CD14-positive monocyte (primary cell): ENCODE measurements at regions not wholly inside any gene's neighbourhood (a gene's known extent, or its start where the extent isn't known, plus 50 kb on each side); places are given as distances from the start of the nearest gene placed in this dataset.

Experiments used
- DNase-seq, 3 donors: peaks; one replicate each; pipeline ENCODE4 v3.0.0-alpha.2; 2011 to 2022
- H2AFZ ChIP-seq: 2 replicates; pipeline ENCODE4 v1.6.0; 2012; ENCODE audit warnings: mild to moderate bottlenecking, low read depth, low read length, inconsistent platforms; ENCODE audit not compliant: insufficient read depth, poor library complexity, severe bottlenecking
- H3K27ac ChIP-seq, 2 donors: 1 replicate in 1 of 2; 2 replicates in 1 of 2; pipeline ENCODE4 v1.5.1; 2012 to 2013; ENCODE audit warnings: low read length in 2 of 2, control low read depth in 1 of 2, inconsistent platforms in 1 of 2, low read depth in 1 of 2, mild to moderate bottlenecking in 1 of 2
- H3K27me3 ChIP-seq, 2 donors: one replicate each; pipeline versions ENCODE4 v1.6.0 to v1.6.1; 2011 to 2013; ENCODE audit warnings: low read length in 2 of 2; ENCODE audit not compliant: control insufficient read depth in 2 of 2, insufficient read depth in 2 of 2
- H3K36me3 ChIP-seq, 2 donors: replicated peaks in 1 of 2; 1 replicate in 1 of 2; 2 replicates in 1 of 2; pipeline versions ENCODE4 v1.5.1 to v1.6.1; 2012 to 2013; ENCODE audit warnings: low read length in 2 of 2, control low read depth in 1 of 2, inconsistent platforms in 1 of 2, mild to moderate bottlenecking in 1 of 2; ENCODE audit not compliant: insufficient read depth in 2 of 2, control insufficient read depth in 1 of 2
- H3K4me1 ChIP-seq, 2 donors: 1 replicate in 1 of 2; 2 replicates in 1 of 2; pipeline versions ENCODE4 v1.5.1 to v1.6.1; 2012 to 2013; ENCODE audit warnings: low read length in 2 of 2, control low read depth in 1 of 2, inconsistent platforms in 1 of 2, mild to moderate bottlenecking in 1 of 2, moderate library complexity in 1 of 2; ENCODE audit not compliant: insufficient read depth in 2 of 2, control insufficient read depth in 1 of 2
- H3K4me2 ChIP-seq: replicated peaks from 2 replicates; pipeline ENCODE3; 2012; ENCODE audit warnings: low read length, moderate library complexity, mild to moderate bottlenecking; ENCODE audit not compliant: poor library complexity, severe bottlenecking; ENCODE audit errors: extremely low read depth
- H3K4me3 ChIP-seq, 3 experiments: fragments of 200-600 bp in 1 of 3; sonication (generic) in 1 of 3; replicated peaks in 1 of 3; 1 replicate in 2 of 3; 2 replicates in 1 of 3; pipeline ENCODE4 v1.5.1; 2011 to 2013; ENCODE audit warnings: low read length in 3 of 3, mild to moderate bottlenecking in 3 of 3, control low read depth in 2 of 3, low read depth in 2 of 3, inconsistent platforms in 1 of 3, moderate library complexity in 1 of 3
- H3K79me2 ChIP-seq: 2 replicates; pipeline ENCODE4 v1.6.0; 2012; ENCODE audit warnings: mild to moderate bottlenecking, control low read depth, inconsistent platforms, low read length, moderate library complexity; ENCODE audit not compliant: insufficient read depth
- H3K9ac ChIP-seq: 2 replicates; pipeline ENCODE4 v1.6.0; 2017; ENCODE audit warnings: low read length, mild to moderate bottlenecking; ENCODE audit not compliant: insufficient read depth, poor library complexity, severe bottlenecking
- H3K9me3 ChIP-seq, 2 donors: replicated peaks in 1 of 2; 1 replicate in 1 of 2; 2 replicates in 1 of 2; pipeline versions ENCODE4 v1.5.1 to v1.6.1; 2012 to 2013; ENCODE audit warnings: low read length in 2 of 2, control low read depth in 1 of 2; ENCODE audit not compliant: control insufficient read depth in 1 of 2, insufficient read depth in 1 of 2
- H4K20me1 ChIP-seq: 2 replicates; pipeline ENCODE4 v1.6.0; 2012; ENCODE audit warnings: mild to moderate bottlenecking, low read length, control low read depth, moderate library complexity; ENCODE audit not compliant: insufficient read depth
- H3K27ac Mint-ChIP-seq, 7 donors: one replicate each; pipeline ENCODE4 v1.8.0; 2020; ENCODE audit warnings: mild to moderate bottlenecking in 7 of 7, mixed read lengths in 7 of 7, moderate library complexity in 6 of 7, inconsistent platforms in 2 of 7
- H3K27me3 Mint-ChIP-seq, 3 donors: one replicate each; pipeline ENCODE4 v1.8.0; 2021 to 2022; ENCODE audit warnings: low read depth in 3 of 3, mild to moderate bottlenecking in 3 of 3, mixed read lengths in 3 of 3, moderate library complexity in 3 of 3, inconsistent platforms in 1 of 3
- H3K36me3 Mint-ChIP-seq, 2 donors: one replicate each; pipeline ENCODE4 v1.8.0; 2020; ENCODE audit warnings: mixed read lengths in 2 of 2, inconsistent platforms in 1 of 2, mild to moderate bottlenecking in 1 of 2
- H3K4me1 Mint-ChIP-seq: one replicate; pipeline ENCODE4 v1.8.0; 2020; ENCODE audit warnings: mild to moderate bottlenecking, mixed read lengths
- H3K4me3 Mint-ChIP-seq, 2 donors: one replicate each; pipeline ENCODE4 v1.8.0; 2020; ENCODE audit warnings: mild to moderate bottlenecking in 2 of 2, mixed read lengths in 2 of 2, moderate library complexity in 1 of 2
- H3K9me3 Mint-ChIP-seq, 7 donors: one replicate each; pipeline ENCODE4 v1.8.0; 2020 to 2022; ENCODE audit warnings: mixed read lengths in 7 of 7, mild to moderate bottlenecking in 6 of 7, moderate library complexity in 6 of 7, inconsistent platforms in 2 of 7
- WGBS: methylation state at CpG from one replicate; pipeline ENCODE4 v1.1.5; 2013; ENCODE audit warnings: missing lambda C conversion rate; ENCODE audit not compliant: insufficient coverage; 5-methylcytosine and 5-hydroxymethylcytosine counted together
- intact Hi-C, 2 donors: fragments of 100-400 bp; cut with micrococcal nuclease; formaldehyde crosslinking; loops; one replicate each; pipeline versions ENCODE4 v1.15.0 to v1.15.1; 2023
- TF ChIP-seq, protein P1 (sequence below): fragments of 200-600 bp; IDR thresholded peaks from one replicate; pipeline ENCODE4 v1.8.0; 2022; ENCODE audit warnings: antibody characterized with exemption, mild to moderate bottlenecking

DNA sequence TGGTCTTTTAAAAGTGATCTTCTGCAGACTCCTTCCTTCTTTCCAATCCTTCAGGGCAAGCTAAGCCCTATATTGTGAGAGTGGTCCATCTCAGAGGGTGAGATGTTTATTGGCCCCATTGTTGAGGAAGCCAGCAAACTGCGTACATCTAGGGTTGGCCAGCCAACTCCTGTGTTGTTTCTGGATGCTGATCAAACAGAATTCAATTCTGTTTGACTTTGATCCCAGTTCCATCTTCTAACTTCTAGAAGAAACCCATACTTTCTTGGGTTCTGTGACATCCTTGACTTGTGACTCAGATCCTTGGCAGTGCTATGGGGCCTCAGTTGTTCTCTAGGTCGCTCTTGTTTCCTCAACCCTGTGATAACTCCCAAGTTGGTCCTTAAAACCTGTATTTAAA, 116.2 kb downstream of the LSMEM1 start:
- no peaks in the 10 kb centered on the region for H3K36me3 ChIP-seq
- no peak overlapping the region for H3K4me3 Mint-ChIP-seq
- intact Hi-C loops, result no loop called here
- 100% methylated on average over 1 of the region's 2 CpGs for WGBS
- H3K79me2 ChIP-seq, result no peaks in the 10 kb centered on the region
- H2AFZ ChIP-seq, result no peak overlapping the region
- H3K27ac ChIP-seq, result no peak overlapping the region
- H3K36me3 Mint-ChIP-seq, result no peaks in the 10 kb centered on the region
- H3K4me1 Mint-ChIP-seq, result no peaks in the 10 kb centered on the region
- no peak overlapping the region for H3K4me3 ChIP-seq
- peaks cover 0 to 2% (median 0%) of the 10 kb centered on the region in 3 donors for H3K27me3 Mint-ChIP-seq
- H3K4me1 ChIP-seq, result no peaks in the 10 kb centered on the region
- H3K9ac ChIP-seq, result no peak overlapping the region
- no peaks in the 10 kb centered on the region for H3K27me3 ChIP-seq
- no peaks in the 10 kb centered on the region for H3K9me3 ChIP-seq
- TF ChIP-seq, protein P1, sequence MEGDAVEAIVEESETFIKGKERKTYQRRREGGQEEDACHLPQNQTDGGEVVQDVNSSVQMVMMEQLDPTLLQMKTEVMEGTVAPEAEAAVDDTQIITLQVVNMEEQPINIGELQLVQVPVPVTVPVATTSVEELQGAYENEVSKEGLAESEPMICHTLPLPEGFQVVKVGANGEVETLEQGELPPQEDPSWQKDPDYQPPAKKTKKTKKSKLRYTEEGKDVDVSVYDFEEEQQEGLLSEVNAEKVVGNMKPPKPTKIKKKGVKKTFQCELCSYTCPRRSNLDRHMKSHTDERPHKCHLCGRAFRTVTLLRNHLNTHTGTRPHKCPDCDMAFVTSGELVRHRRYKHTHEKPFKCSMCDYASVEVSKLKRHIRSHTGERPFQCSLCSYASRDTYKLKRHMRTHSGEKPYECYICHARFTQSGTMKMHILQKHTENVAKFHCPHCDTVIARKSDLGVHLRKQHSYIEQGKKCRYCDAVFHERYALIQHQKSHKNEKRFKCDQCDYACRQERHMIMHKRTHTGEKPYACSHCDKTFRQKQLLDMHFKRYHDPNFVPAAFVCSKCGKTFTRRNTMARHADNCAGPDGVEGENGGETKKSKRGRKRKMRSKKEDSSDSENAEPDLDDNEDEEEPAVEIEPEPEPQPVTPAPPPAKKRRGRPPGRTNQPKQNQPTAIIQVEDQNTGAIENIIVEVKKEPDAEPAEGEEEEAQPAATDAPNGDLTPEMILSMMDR, result no peak
- no peak for DNase-seq
- H3K9me3 Mint-ChIP-seq, result peaks cover 0 to 7% (median 0%) of the 10 kb centered on the region in 7 donors
- H3K4me2 ChIP-seq, result no peak overlapping the region
- no peaks in the 10 kb centered on the region for H4K20me1 ChIP-seq
- no peak overlapping the region for H3K27ac Mint-ChIP-seq

GRCh38 chr7:112603673-112604072, 122.9 kb downstream of the LSMEM1 start:
- no peaks in the 10 kb centered on the region for H3K9me3 ChIP-seq
- no peak overlapping the region for H3K27ac Mint-ChIP-seq
- H3K4me1 ChIP-seq, result no peaks in the 10 kb centered on the region
- H3K36me3 ChIP-seq, result no peaks in the 10 kb centered on the region
- intact Hi-C loops, result no loop called here
- H3K27me3 Mint-ChIP-seq, result peaks cover 0 to 4% (median 0%) of the 10 kb centered on the region in 3 donors
- no peak overlapping the region for H2AFZ ChIP-seq
- WGBS, result no CpG with 5 or more reads among the region's 1 CpG
- no peak overlapping the region for H3K4me2 ChIP-seq
- no peak for DNase-seq
- H3K4me1 Mint-ChIP-seq, result no peaks in the 10 kb centered on the region
- H3K4me3 ChIP-seq, result no peak overlapping the region
- no peaks in the 10 kb centered on the region for H4K20me1 ChIP-seq
- H3K79me2 ChIP-seq, result no peaks in the 10 kb centered on the region
- no peaks in the 10 kb centered on the region for H3K27me3 ChIP-seq
- no peak overlapping the region for H3K4me3 Mint-ChIP-seq
- H3K27ac ChIP-seq, result no peak overlapping the region
- no peaks in the 10 kb centered on the region for H3K36me3 Mint-ChIP-seq
- no peak overlapping the region for H3K9ac ChIP-seq
- TF ChIP-seq, protein P1, result no peak
- peaks cover 0 to 7% (median 2%) of the 10 kb centered on the region in 7 donors for H3K9me3 Mint-ChIP-seq
